HG03108 (cell line): ENCODE measurements at regions not wholly inside any gene's neighbourhood (a gene's known extent, or its start where the extent isn't known, plus 50 kb on each side); places are given as distances from the start of the nearest gene placed in this dataset.

ENCODE experiments used
- ATAC-seq: cut with Tn5 transposase; IDR thresholded peaks from one replicate; pipeline ENCODE4 v1.9.1; 2021; ENCODE audit warnings: moderate library complexity; ENCODE audit not compliant: unreplicated experiment

- ATAC-seq, result no peak
Observed at GRCh38 chr10:78868861-78869260, 199.9 kb upstream of the ZMIZ1 start.

- no peak for ATAC-seq
Observed at GRCh38 chr10:78869508-78870454, 199.0 kb upstream of the ZMIZ1 start.

- no peak for ATAC-seq
Observed at GRCh38 chr10:78870458-78870857, 198.3 kb upstream of the ZMIZ1 start.

- no peak for ATAC-seq
Observed at GRCh38 chr10:78871796-78872195, 197.0 kb upstream of the ZMIZ1 start.

GRCh38 chr10:78873413-78873812 lies 195.4 kb upstream of the ZMIZ1 start:
- ATAC-seq, result no peak

- no peak for ATAC-seq
Observed at GRCh38 chr10:78875331-78875877, 193.4 kb upstream of the ZMIZ1 start.

- ATAC-seq, result no peak
Observed at GRCh38 chr10:78875932-78876331, 192.8 kb upstream of the ZMIZ1 start.

GRCh38 chr10:78876449-78876848 lies 192.3 kb upstream of the ZMIZ1 start:
- no peak for ATAC-seq

GRCh38 chr10:78879621-78880020 lies 189.1 kb upstream of the ZMIZ1 start:
- ATAC-seq, result no peak

GRCh38 chr10:78886129-78886528 lies 182.6 kb upstream of the ZMIZ1 start:
- no peak for ATAC-seq

- ATAC-seq, result no peak
Observed at GRCh38 chr10:78889536-78890063, 179.2 kb upstream of the ZMIZ1 start.

GRCh38 chr10:78890506-78890905 lies 178.3 kb upstream of the ZMIZ1 start:
- no peak for ATAC-seq

GRCh38 chr10:78891741-78892140 lies 177.0 kb upstream of the ZMIZ1 start:
- no peak for ATAC-seq

GRCh38 chr10:78892338-78893176 lies 176.2 kb upstream of the ZMIZ1 start:
- no peak for ATAC-seq

- ATAC-seq, result no peak
Observed at GRCh38 chr10:78893217-78893616, 175.5 kb upstream of the ZMIZ1 start.

- ATAC-seq, result no peak
Observed at GRCh38 chr10:78894089-78894840, 174.5 kb upstream of the ZMIZ1 start.

GRCh38 chr10:78894841-78895195 lies 173.9 kb upstream of the ZMIZ1 start:
- ATAC-seq, result no peak

GRCh38 chr10:78895469-78895868 lies 173.3 kb upstream of the ZMIZ1 start:
- no peak for ATAC-seq

GRCh38 chr10:78896159-78896928 lies 172.4 kb upstream of the ZMIZ1 start:
- no peak for ATAC-seq
